Mesenchymal stem cell (in vitro differentiated cells and primary cell): ENCODE measurements at regions not wholly inside any gene's neighbourhood (a gene's known extent, or its start where the extent isn't known, plus 50 kb on each side); places are given as distances from the start of the nearest gene placed in this dataset.

Experiments used
- DNase-seq: peaks from one replicate; pipeline ENCODE4 v3.0.0-alpha.2; 2013
- H2AFZ ChIP-seq: one replicate; pipeline ENCODE4 v1.6.1; 2013; ENCODE audit warnings: low read depth, mild to moderate bottlenecking, control low read depth, inconsistent platforms, low read length, moderate library complexity
- H2AK5ac ChIP-seq: 2 replicates; pipeline ENCODE4 v1.6.1; 2013; ENCODE audit warnings: low read length, moderate library complexity, mild to moderate bottlenecking, inconsistent platforms; ENCODE audit not compliant: severe bottlenecking
- H2BK120ac ChIP-seq: one replicate; pipeline ENCODE4 v1.6.1; 2013; ENCODE audit warnings: low read depth, mild to moderate bottlenecking, inconsistent platforms, low read length, moderate library complexity
- H2BK12ac ChIP-seq, 2 experiments: one replicate each; pipeline ENCODE4 v1.6.1; 2013; ENCODE audit warnings: inconsistent platforms in 2 of 2, low read length in 2 of 2, mild to moderate bottlenecking in 2 of 2, moderate library complexity in 2 of 2, control low read depth in 1 of 2
- H2BK15ac ChIP-seq: one replicate; pipeline ENCODE4 v1.6.1; 2013; ENCODE audit warnings: mild to moderate bottlenecking, low read depth, inconsistent platforms; ENCODE audit not compliant: poor library complexity, severe bottlenecking
- H2BK5ac ChIP-seq: 2 replicates; pipeline ENCODE4 v1.6.1; 2013; ENCODE audit warnings: low read depth, mild to moderate bottlenecking, low read length, control low read depth, inconsistent platforms; ENCODE audit not compliant: poor library complexity, severe bottlenecking
- H3K14ac ChIP-seq, 2 experiments: one replicate each; pipeline ENCODE4 v1.6.1; 2013; ENCODE audit warnings: inconsistent platforms in 2 of 2, low read length in 2 of 2, control low read depth in 1 of 2, mild to moderate bottlenecking in 1 of 2, moderate library complexity in 1 of 2
- H3K18ac ChIP-seq, 2 experiments: one replicate each; pipeline ENCODE4 v1.6.1; 2013; ENCODE audit warnings: inconsistent platforms in 2 of 2, low read length in 2 of 2, control low read depth in 1 of 2, low read depth in 1 of 2, mild to moderate bottlenecking in 1 of 2
- H3K23ac ChIP-seq, 2 experiments: one replicate each; pipeline ENCODE4 v1.6.1; 2013; ENCODE audit warnings: inconsistent platforms in 2 of 2, low read length in 2 of 2, mild to moderate bottlenecking in 2 of 2, moderate library complexity in 2 of 2, control low read depth in 1 of 2
- H3K27ac ChIP-seq: 2 replicates; pipeline ENCODE4 v1.5.1; 2013; ENCODE audit warnings: mild to moderate bottlenecking, moderate library complexity, low read length, control low read depth, inconsistent platforms; ENCODE audit not compliant: poor library complexity, severe bottlenecking
- H3K27me3 ChIP-seq, 2 experiments: 2 replicates each; pipeline versions ENCODE4 v1.6.1 to v1.7.0; 2013; ENCODE audit warnings: low read length in 2 of 2, mild to moderate bottlenecking in 2 of 2, moderate library complexity in 2 of 2, control low read depth in 1 of 2, inconsistent platforms in 1 of 2; ENCODE audit not compliant: control insufficient read depth in 1 of 2, insufficient read depth in 1 of 2
- H3K36me3 ChIP-seq, 2 experiments: 2 replicates each; pipeline versions ENCODE4 v1.6.1 to v1.7.0; 2013; ENCODE audit warnings: low read length in 2 of 2, control low read depth in 1 of 2, inconsistent platforms in 1 of 2, low read depth in 1 of 2, mild to moderate bottlenecking in 1 of 2; ENCODE audit not compliant: insufficient read depth in 2 of 2, control insufficient read depth in 1 of 2
- H3K4ac ChIP-seq, 2 experiments: one replicate each; pipeline ENCODE4 v1.6.1; 2013; ENCODE audit warnings: inconsistent platforms in 2 of 2, low read length in 2 of 2, mild to moderate bottlenecking in 2 of 2, moderate library complexity in 2 of 2, control low read depth in 1 of 2, low read depth in 1 of 2
- H3K4me1 ChIP-seq: 2 replicates; pipeline ENCODE4 v1.6.1; 2013; ENCODE audit warnings: low read depth, low read length, control low read depth; ENCODE audit not compliant: control insufficient read depth, insufficient read depth
- H3K4me2 ChIP-seq: 2 replicates; pipeline ENCODE4 v1.6.1; 2013; ENCODE audit warnings: low read length, mild to moderate bottlenecking, inconsistent platforms; ENCODE audit not compliant: poor library complexity, severe bottlenecking
- H3K4me3 ChIP-seq, 2 experiments: 2 replicates each; pipeline versions ENCODE4 v1.5.1 to v1.7.0; 2013; ENCODE audit warnings: low read length in 2 of 2, mild to moderate bottlenecking in 2 of 2, control low read depth in 1 of 2, low read depth in 1 of 2; ENCODE audit not compliant: insufficient read depth in 1 of 2
- H3K79me1 ChIP-seq: replicated peaks from 2 replicates; pipeline ENCODE4 v1.6.1; 2013; ENCODE audit warnings: mild to moderate bottlenecking, control low read depth, low read length, inconsistent platforms; ENCODE audit not compliant: poor library complexity, severe bottlenecking
- H3K9ac ChIP-seq: 2 replicates; pipeline ENCODE4 v1.7.0; 2013; ENCODE audit warnings: mild to moderate bottlenecking, low read length, moderate library complexity
- H3K9me3 ChIP-seq: 2 replicates; pipeline ENCODE4 v1.7.0; 2013; ENCODE audit warnings: mild to moderate bottlenecking, low read length; ENCODE audit not compliant: control insufficient read depth
- H4K8ac ChIP-seq: one replicate; pipeline ENCODE4 v1.6.1; 2013; ENCODE audit warnings: inconsistent platforms, mild to moderate bottlenecking, low read length, moderate library complexity
- H4K91ac ChIP-seq: one replicate; pipeline ENCODE4 v1.6.1; 2013; ENCODE audit warnings: mild to moderate bottlenecking, low read length, inconsistent platforms
- WGBS: methylation state at CpG from one replicate; pipeline ENCODE4 v1.1.7; 2013; ENCODE audit warnings: mixed read lengths; 5-methylcytosine and 5-hydroxymethylcytosine counted together

DNA sequence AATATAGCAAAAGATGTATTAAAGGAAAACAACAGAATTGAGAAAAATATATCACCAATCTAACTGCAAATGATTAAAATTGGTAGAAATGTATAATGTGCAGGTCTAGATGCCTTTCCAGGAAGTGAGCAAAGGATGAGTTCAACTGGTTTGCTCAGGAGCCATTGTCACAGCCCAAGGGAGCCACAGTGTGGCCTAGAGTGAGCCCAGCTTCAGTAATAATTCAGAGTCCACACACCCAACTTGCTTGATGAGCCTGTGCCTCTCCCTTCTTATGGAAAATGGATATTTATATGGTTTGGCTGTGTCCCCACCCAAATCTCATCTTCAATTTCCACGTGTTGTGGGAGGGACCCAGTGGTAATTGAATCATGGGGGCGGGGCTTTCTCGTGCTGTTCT lies 92.2 kb upstream of the ASAP2 start:
- Histone ChIP-seq H3K4me3 (no peak overlapping the region), H3K4me1 (peaks cover 22% of the 10 kb centered on the region), H2BK5ac (no peak overlapping the region), H3K27ac (no peak overlapping the region), H2BK15ac (no peak overlapping the region), H3K79me1 (no peaks in the 10 kb centered on the region), H2BK12ac (no peak overlapping the region), H3K14ac (no peak overlapping the region), H4K91ac (no peak overlapping the region), H3K27me3 (no peaks in the 10 kb centered on the region), H3K4me2 (no peak overlapping the region), H3K4ac (no peak overlapping the region), H3K18ac (no peak overlapping the region), H3K9me3 (no peaks in the 10 kb centered on the region), H2AK5ac (no peak overlapping the region), H3K9ac (no peak overlapping the region), H2BK120ac (no peak overlapping the region), H3K23ac (no peak overlapping the region), H2AFZ (no peak overlapping the region), H3K36me3 (no peaks in the 10 kb centered on the region), H4K8ac (no peak overlapping the region)
- no peak for DNase-seq
- WGBS: 81% methylated on average over 3 of the region's 3 CpGs

DNA sequence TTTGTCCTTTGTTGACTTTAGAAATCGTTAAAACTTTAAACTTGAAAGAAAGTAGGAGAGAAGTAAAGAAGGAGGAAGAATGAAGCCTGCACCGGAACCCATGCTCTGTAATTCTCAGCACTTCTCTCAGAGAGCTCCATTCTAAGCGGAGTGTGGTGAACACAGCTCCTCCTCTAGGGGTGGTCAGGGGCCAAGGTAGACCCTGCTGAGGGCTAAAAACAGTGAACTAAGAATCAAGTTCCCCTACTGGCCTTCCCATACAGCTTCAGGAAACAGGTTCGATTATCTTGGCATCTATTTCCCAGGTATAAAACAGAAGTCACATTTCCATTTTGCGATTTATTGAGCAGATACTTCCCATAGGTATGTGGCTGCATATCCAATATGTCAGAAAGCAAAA lies 92.7 kb upstream of the ASAP2 start:
- no peak overlapping the region for H3K18ac ChIP-seq
- H3K14ac ChIP-seq: no peak overlapping the region
- no peak overlapping the region for H3K4me3 ChIP-seq
- H3K79me1 ChIP-seq: no peaks in the 10 kb centered on the region
- H3K9ac ChIP-seq: no peak overlapping the region
- H2BK12ac ChIP-seq: no peak overlapping the region
- no peak overlapping the region for H3K4ac ChIP-seq
- no peak overlapping the region for H3K23ac ChIP-seq
- 87% methylated on average over 5 of the region's 5 CpGs for WGBS
- H4K91ac ChIP-seq: no peak overlapping the region
- H3K36me3 ChIP-seq: no peaks in the 10 kb centered on the region
- no peak for DNase-seq
- H2BK5ac ChIP-seq: no peak overlapping the region
- H3K9me3 ChIP-seq: no peaks in the 10 kb centered on the region
- no peak overlapping the region for H2BK15ac ChIP-seq
- H3K4me1 ChIP-seq: peaks cover 22% of the 10 kb centered on the region
- no peak overlapping the region for H2AFZ ChIP-seq
- H2BK120ac ChIP-seq: no peak overlapping the region
- no peak overlapping the region for H3K27ac ChIP-seq
- no peaks in the 10 kb centered on the region for H3K27me3 ChIP-seq
- no peak overlapping the region for H3K4me2 ChIP-seq
- no peak overlapping the region for H4K8ac ChIP-seq
- H2AK5ac ChIP-seq: no peak overlapping the region

DNA sequence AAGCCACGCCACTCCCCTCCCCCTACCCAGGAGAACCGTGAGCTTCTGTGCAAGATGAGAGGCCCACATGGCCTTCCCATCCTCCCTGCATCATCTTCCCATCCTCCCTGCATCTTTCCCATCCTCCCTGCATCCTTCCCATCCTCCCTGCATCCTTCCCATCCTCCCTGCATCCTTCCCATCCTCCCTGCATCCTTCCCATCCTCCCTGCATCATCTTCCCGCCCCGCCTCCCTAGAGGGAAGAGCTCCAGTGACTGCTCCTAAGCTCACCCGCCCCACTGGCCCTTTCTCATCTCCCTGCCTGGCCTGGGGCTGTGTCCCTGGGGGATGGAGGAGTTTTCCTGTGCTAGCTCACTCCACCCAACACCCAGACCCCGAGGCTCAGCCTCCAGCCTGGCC lies 93.3 kb upstream of the ASAP2 start:
- H3K18ac ChIP-seq: no peak overlapping the region
- no peak overlapping the region for H2AK5ac ChIP-seq
- H3K4me3 ChIP-seq: no peak overlapping the region
- no peaks in the 10 kb centered on the region for H3K27me3 ChIP-seq
- H3K9ac ChIP-seq: no peak overlapping the region
- H3K14ac ChIP-seq: no peak overlapping the region
- H2BK15ac ChIP-seq: no peak overlapping the region
- H4K91ac ChIP-seq: no peak overlapping the region
- H3K27ac ChIP-seq: no peak overlapping the region
- WGBS: 83% methylated on average over 4 of the region's 6 CpGs
- no peaks in the 10 kb centered on the region for H3K36me3 ChIP-seq
- no peaks in the 10 kb centered on the region for H3K9me3 ChIP-seq
- H3K4me1 ChIP-seq: peaks cover 26% of the 10 kb centered on the region
- H2BK5ac ChIP-seq: no peak overlapping the region
- no peak overlapping the region for H3K23ac ChIP-seq
- no peak overlapping the region for H2BK120ac ChIP-seq
- DNase-seq: no peak
- no peak overlapping the region for H2AFZ ChIP-seq
- H2BK12ac ChIP-seq: no peak overlapping the region
- H3K4me2 ChIP-seq: no peak overlapping the region
- H3K79me1 ChIP-seq: no peaks in the 10 kb centered on the region
- H4K8ac ChIP-seq: no peak overlapping the region
- H3K4ac ChIP-seq: no peak overlapping the region

DNA sequence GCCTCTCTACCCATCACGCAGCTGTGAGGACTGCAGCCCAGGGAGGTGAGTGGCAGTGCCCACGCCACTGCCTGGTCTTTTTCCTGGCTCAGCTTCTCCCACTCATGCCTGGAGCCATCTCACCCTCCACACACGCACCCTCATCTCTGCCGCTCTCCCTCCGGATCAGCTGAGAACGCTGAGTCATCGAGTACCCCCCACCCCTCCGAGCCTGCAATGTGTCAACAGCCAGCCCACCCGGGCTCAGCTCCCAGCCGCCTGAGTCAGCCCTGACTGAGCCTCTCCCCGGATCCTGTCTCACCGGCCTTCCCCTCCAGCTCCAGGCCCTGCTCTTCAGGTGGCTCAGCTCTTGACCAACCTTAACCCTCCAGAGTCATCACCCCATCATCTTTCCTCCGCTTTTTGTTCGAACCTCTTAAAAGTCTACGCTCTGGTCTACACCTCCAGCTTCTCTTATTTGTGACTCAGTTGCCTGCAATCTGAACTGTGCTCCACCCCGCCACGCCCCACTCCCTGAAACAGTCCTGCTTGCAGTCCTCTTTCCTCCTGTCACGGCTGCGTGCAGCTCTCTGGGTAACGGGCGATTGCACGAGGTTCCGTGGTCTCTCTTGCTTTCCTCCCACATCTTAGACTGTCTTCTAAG lies 94.4 kb upstream of the ASAP2 start:
- Histone ChIP-seq H2AK5ac (peak overlapping the region; percentile 45), H3K9ac (peak overlapping the region; percentile 64), H3K4me1 (peaks cover 37% of the 10 kb centered on the region), H2BK5ac (peak overlapping the region; percentile 19), H3K4me3 (peak overlapping the region in 1 of 2 experiments; percentile 31), H3K4ac (peak overlapping the region in 1 of 2 experiments; percentile 40), H2BK12ac (peak overlapping the region; percentile 14 to 82), H3K36me3 (no peaks in the 10 kb centered on the region), H3K27me3 (no peaks in the 10 kb centered on the region), H3K27ac (peak overlapping the region; percentile 18), H4K8ac (peak overlapping the region; percentile 76), H2BK120ac (peak overlapping the region; percentile 22), H3K18ac (peak overlapping the region; percentile 77 to 88), H3K14ac (no peak overlapping the region), H2BK15ac (peak overlapping the region; percentile 12), H4K91ac (peak overlapping the region; percentile 88), H3K79me1 (no peaks in the 10 kb centered on the region), H3K9me3 (no peaks in the 10 kb centered on the region), H3K23ac (no peak overlapping the region), H2AFZ (peak overlapping the region; percentile 20), H3K4me2 (peak overlapping the region; percentile 7)
- 32% methylated on average over 23 of the region's 23 CpGs for WGBS
- DNase-seq: peak; percentile 89
